ENCODE measurements at regions not wholly inside any gene's neighbourhood (a gene's known extent, or its start where the extent isn't known, plus 50 kb on each side); places are given as distances from the start of the nearest gene placed in this dataset.

DNA sequence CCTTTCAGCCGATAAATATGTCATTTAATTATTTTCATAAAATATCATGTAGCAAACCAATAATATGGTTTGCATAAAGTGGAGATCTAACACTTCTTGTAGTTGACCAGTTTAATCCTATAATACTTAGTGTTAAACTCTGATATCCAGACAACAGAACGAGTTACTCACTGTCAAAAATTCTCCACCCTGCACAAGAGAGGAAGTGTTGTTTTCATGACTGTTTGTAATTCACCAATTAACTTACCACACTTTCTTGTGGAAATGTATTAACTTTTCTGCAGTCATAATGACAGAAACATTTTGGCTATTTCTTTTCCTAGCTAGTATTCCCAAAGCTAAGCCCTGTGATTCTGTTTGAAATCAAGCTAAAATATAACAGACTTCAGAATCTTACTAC lies 555.3 kb upstream of the FTMT start:
- no peaks in the 10 kb centered on the region for H3K9me3 ChIP-seq
- no peaks in the 10 kb centered on the region for H3K27me3 ChIP-seq
- H3K27ac ChIP-seq, result no peak overlapping the region
- DNase-seq, result no peak
- no peak overlapping the region for H3K4me3 ChIP-seq
- H3K36me3 ChIP-seq, result no peaks in the 10 kb centered on the region
- H3K4me1 ChIP-seq, result no peaks in the 10 kb centered on the region
- no peak for TF ChIP-seq POLR2A (IDR thresholded peaks at IDR 0.05)
- TF ChIP-seq, protein P1, sequence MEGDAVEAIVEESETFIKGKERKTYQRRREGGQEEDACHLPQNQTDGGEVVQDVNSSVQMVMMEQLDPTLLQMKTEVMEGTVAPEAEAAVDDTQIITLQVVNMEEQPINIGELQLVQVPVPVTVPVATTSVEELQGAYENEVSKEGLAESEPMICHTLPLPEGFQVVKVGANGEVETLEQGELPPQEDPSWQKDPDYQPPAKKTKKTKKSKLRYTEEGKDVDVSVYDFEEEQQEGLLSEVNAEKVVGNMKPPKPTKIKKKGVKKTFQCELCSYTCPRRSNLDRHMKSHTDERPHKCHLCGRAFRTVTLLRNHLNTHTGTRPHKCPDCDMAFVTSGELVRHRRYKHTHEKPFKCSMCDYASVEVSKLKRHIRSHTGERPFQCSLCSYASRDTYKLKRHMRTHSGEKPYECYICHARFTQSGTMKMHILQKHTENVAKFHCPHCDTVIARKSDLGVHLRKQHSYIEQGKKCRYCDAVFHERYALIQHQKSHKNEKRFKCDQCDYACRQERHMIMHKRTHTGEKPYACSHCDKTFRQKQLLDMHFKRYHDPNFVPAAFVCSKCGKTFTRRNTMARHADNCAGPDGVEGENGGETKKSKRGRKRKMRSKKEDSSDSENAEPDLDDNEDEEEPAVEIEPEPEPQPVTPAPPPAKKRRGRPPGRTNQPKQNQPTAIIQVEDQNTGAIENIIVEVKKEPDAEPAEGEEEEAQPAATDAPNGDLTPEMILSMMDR (IDR thresholded peaks at IDR 0.05), result no peak

DNA sequence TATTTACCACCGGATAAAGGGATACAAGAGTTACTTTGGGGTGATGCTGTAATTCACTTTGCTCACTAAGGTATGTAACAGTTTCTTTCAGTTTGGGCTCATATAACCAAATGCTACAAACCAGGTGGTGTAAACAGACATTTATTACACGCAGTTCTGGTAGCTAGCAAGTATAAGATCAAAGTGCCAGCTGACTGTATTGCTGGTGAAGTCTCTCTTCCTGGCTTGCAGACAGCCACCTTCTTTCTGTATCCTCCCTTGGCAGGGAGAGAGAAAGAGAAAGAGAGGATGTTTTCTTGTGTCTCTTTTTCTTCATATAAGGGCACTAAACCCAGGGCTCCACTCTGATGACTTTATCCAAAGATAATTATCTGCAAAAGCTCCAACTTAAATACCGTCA lies 552.5 kb upstream of the FTMT start:
- Histone ChIP-seq H3K9me3 (no peaks in the 10 kb centered on the region), H3K36me3 (no peaks in the 10 kb centered on the region), H3K4me3 (no peak overlapping the region), H3K4me1 (no peaks in the 10 kb centered on the region), H3K27ac (no peak overlapping the region), H3K27me3 (no peaks in the 10 kb centered on the region)
- TF ChIP-seq, protein P1 (IDR thresholded peaks at IDR 0.05), result no peak
- TF ChIP-seq POLR2A (IDR thresholded peaks at IDR 0.05), result no peak
- DNase-seq, result no peak

DNA sequence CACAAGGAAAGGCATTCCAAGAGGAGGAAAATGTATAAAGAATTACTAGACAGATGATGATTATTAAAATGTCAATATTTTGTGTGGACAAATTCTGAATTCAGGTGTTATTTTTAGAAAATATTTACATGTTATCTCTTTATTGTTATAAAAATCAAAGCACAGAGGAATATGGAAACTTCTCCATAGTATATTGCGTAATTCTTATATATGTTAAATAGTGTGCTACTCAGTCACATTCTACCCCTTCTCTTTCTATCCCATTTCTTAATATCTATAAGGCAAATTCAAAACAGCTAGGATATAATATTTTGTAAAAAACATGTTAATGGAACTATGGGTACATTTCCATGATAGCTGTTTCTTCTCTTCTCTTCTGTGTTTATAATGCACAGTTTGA lies 546.8 kb upstream of the FTMT start:
- Histone ChIP-seq H3K9me3 (no peaks in the 10 kb centered on the region), H3K27me3 (no peaks in the 10 kb centered on the region)

DNA sequence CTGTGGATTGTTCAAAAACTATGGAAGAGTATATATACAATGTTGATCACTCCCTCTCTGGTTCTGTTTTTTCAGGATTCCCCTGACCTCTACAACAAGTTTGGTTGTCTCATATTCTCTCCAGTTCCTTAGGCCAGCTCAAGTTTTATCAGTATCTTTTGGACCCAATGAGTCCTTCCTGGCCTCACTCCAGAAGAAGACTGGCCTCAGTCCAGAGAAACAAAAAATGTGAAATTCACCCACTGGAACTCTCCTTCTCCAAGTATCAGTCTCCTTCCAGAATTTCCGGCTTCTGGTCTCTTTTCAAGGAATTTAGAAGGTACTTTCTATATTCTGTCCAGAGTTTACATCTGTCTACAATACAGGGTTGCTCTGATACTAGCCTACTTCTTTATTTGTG lies 537.8 kb upstream of the FTMT start:
- H3K36me3 ChIP-seq, result no peaks in the 10 kb centered on the region

More for the DNA sequence above, 546.8 kb upstream of the FTMT start:
- no peak for DNase-seq
- H3K4me3 ChIP-seq, result no peak overlapping the region
- no peaks in the 10 kb centered on the region for H3K36me3 ChIP-seq
- H3K4me1 ChIP-seq, result no peaks in the 10 kb centered on the region
- no peak overlapping the region for H3K27ac ChIP-seq
- no peak for TF ChIP-seq POLR2A (IDR thresholded peaks at IDR 0.05)
- TF ChIP-seq, protein P1 (IDR thresholded peaks at IDR 0.05), result no peak

DNA sequence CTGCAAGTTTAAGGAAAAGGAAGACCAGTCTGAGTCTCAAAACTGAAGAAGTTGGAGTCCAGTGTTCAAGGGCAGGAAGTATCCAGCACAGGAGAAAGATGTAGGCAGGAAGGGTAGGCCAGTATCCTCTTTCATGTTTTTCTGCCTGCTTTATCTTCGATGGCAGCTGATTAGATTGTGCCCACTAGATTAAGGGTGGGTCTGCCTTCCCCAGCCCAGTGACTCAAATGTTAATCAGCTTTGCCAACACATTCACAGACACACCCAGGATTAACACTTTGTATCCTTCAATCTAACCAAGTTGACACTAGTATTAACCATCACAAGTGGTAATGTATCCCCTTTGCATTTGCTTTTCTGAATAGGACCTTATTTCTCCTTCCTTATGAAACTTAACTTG lies 535.9 kb upstream of the FTMT start:
- H3K9me3 ChIP-seq, result no peaks in the 10 kb centered on the region
- H3K27ac ChIP-seq, result no peak overlapping the region
- no peaks in the 10 kb centered on the region for H3K4me1 ChIP-seq
- no peaks in the 10 kb centered on the region for H3K27me3 ChIP-seq
- no peaks in the 10 kb centered on the region for H3K36me3 ChIP-seq
- DNase-seq, result no peak
- no peak overlapping the region for H3K4me3 ChIP-seq
- TF ChIP-seq, protein P1 (IDR thresholded peaks at IDR 0.05), result no peak
- no peak for TF ChIP-seq POLR2A (IDR thresholded peaks at IDR 0.05)

More for the DNA sequence above, 537.8 kb upstream of the FTMT start:
- Histone ChIP-seq H3K27me3 (no peaks in the 10 kb centered on the region), H3K9me3 (no peaks in the 10 kb centered on the region), H3K4me3 (no peak overlapping the region), H3K27ac (no peak overlapping the region), H3K4me1 (no peaks in the 10 kb centered on the region)
- TF ChIP-seq POLR2A (IDR thresholded peaks at IDR 0.05), result no peak
- TF ChIP-seq, protein P1 (IDR thresholded peaks at IDR 0.05), result no peak
- DNase-seq, result no peak

DNA sequence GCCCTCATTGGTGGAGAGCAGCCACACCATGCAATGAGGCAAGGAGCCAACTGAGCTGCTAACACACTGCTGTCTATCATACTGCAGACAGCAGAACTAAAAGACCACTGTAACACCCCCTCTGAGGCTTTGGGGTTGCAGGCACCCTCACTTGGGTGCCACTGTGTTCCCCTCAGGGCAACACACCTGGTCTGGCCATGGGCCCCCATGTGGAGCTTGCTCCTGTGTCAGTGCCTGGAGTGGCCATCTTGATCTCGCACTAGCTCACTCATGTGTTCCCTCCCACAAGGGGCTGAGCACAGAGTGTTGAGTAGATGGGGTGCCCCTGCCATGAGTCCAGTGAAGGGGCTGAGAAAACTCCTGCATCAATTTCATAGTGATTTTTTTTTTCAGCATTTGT lies 532.4 kb upstream of the FTMT start:
- Histone ChIP-seq H3K4me3 (no peak overlapping the region), H3K9me3 (no peaks in the 10 kb centered on the region), H3K36me3 (no peaks in the 10 kb centered on the region), H3K4me1 (no peaks in the 10 kb centered on the region), H3K27me3 (no peaks in the 10 kb centered on the region), H3K27ac (no peak overlapping the region)
- DNase-seq, result no peak
- TF ChIP-seq, protein P1 (IDR thresholded peaks at IDR 0.05), result no peak
- TF ChIP-seq POLR2A (IDR thresholded peaks at IDR 0.05), result no peak

Data from Peyer's patch (tissue), 4 donors.